Embryonic facial prominence (tissue), 1 donor: ENCODE measurements at regions not wholly inside any gene's neighbourhood (a gene's known extent, or its start where the extent isn't known, plus 50 kb on each side); places are given as distances from the start of the nearest gene placed in this dataset.
"Not testable (repeated sequence)": the region's sequence is repeated elsewhere in the genome, so short reads cannot be mapped to it uniquely, and the experiment has no call there.

Experiments
- DNase-seq: peaks from one replicate; pipeline ENCODE4 v3.0.0-alpha.2; 2016; ENCODE audit errors: extremely low spot score

DNA sequence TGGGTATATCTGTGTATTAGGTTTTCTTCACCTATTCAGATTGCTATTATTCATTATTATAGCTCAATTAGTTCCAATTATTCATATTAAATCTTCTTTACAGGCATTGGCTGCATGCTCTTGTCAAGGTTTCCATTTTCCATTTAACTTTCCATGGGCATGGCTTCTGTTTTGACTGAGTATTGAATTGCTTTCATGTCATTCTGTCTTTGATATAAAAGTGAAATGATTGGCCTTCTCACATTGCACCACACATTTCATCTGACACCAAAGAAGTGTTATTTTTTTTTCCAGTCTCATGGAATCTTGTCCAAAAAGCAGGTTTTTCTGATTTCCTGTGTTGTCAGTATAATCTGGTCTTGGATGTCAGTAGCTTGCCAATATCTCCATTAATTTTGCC lies 1244.3 kb downstream of the RAPGEF2 start:
- DNase-seq, result no peak

DNA sequence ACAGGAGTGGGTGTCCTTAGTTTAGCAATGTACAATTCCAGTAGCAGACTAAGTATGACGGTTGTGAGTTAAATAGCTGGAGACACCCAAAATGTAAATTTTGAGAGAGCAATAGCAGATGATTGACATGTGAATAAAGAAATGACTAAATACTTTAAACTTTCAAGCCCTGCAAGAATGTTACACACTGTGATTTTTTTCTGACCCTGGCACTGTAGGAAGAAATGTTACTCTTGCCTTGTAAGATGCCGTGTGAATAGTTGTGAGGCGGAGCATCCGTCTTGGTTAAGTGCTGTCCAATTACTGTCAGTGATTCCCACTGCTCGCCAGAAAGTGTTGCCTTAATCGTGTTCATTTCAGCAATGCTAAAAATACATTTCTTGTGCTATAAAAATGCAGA lies 1248.1 kb downstream of the RAPGEF2 start:
- DNase-seq, result no peak

GRCh38 chr4:160352637-160353036 lies 1249.8 kb downstream of the RAPGEF2 start:
- DNase-seq, result no peak

- no peak for DNase-seq
These were observed 1250.7 kb downstream of the RAPGEF2 start for GRCh38 chr4:160353548-160353947.

- DNase-seq, result no peak
These were observed 1259.6 kb downstream of the RAPGEF2 start for GRCh38 chr4:160362478-160362877.

- no peak for DNase-seq
These were observed 1261.3 kb downstream of the RAPGEF2 start for GRCh38 chr4:160364217-160364616.

GRCh38 chr4:160364665-160365064 lies 1261.8 kb downstream of the RAPGEF2 start:
- not testable (repeated sequence) for DNase-seq

DNA sequence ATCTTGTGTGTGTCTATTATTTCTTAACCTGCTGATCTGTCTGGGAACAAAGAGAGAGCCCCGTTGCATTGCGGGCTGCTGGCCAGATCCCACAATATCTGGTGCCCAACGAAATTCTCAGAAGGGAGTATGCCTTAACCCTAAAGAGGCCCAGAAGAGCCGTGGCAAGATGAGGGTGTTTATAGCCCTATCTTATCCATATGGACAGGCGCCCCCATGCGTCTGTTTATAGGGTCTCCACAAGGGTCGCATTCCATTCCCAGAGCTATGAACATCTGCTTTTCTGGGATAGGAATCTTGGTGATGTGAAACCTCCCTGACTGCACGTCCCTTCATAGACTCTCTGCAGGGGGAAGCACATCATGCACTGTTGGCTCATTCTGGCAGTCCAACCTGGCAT lies 1262.5 kb downstream of the RAPGEF2 start:
- not testable (repeated sequence) for DNase-seq

- no peak for DNase-seq
These were observed 1267.2 kb downstream of the RAPGEF2 start for GRCh38 chr4:160370046-160370445.

- no peak for DNase-seq
These were observed 1268.6 kb downstream of the RAPGEF2 start for GRCh38 chr4:160371446-160371845.

DNA sequence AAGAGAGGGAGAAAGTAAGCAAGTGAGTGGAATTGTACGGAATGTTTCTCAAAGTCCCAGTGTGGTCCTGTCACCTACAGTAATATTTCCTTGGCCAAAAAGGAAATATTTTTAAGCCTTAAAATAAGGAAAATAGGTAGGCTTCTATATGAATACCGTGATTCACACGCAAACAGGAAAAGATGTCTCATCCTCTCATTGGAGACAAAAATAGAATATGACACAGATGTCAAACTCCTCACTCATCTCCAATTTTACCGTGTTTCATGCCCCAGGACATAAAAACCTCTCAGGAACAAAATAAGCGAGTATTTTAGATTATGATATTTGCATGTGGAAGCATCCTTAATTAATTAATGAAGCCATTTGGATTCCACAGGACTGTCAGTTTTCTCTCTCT lies 1269.5 kb downstream of the RAPGEF2 start:
- no peak for DNase-seq

DNA sequence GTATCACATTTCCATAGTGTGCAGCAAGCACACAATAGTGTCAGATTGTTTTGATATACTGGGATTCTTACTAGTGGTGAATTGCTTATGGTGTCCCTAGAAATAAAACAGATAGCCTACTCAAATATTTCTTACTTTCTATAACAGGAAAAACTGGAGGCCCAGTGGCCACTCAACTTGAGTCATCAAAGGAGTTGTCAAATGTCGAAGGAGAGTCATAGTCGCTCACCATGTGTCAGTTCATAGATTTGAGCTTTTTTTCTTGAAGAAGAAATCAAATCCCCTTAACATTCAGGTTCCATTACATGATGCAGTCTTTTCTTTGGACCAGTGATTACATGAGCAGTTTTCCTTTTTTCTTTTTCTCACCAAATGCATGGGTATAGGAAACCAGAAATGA lies 1271.0 kb downstream of the RAPGEF2 start:
- DNase-seq, result no peak

DNA sequence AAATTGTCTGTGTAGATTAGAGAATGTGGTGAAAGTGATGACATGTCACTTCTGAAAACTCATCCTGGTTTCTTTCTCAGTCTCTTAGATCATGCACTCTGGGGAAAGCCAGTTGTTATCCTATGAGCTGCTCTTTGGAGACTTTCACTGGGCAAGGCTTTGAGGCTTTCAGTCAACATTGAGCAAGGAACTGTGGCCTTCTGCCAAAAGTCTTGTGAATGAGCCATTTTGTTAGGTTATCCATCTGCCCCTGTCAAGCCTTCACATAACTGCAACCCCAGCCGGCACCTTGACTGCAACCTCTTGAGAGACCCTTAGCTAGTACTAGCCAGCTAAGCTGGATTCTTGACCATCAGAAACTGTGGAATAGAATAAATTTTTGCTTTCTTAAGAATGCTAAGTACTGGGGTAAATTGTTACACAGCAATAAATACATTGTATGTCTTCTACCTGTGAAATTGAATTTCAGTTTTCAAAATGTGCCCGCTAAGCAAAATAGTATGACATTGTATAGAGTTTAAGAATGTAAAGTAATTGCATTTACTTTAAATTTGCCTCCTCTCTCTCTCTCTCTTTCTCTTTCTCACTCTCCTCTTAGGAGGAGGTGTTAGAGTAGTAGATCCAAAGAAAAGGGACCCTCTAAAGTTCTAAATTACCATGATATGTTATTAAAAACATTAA lies 1273.0 kb downstream of the RAPGEF2 start:
- no peak for DNase-seq

DNA sequence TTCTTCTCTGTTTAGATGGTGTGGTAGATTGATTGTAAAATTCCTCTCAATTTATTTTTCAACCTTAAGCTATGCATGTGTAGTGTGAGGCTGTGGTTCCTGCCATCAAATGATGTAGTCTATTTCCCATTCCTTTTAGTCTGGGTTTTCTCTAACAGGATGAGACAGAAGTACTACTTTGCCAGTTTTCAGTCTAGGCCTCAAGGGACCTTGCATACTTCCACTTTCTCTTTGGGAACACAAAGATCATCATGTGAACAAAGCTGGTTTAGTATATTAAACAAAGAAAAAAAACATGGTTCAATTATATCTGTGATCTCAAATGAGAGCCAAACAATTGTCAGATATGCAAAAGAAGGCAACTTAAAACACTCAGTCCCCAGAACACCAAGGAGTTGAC lies 1284.0 kb downstream of the RAPGEF2 start:
- no peak for DNase-seq

- no peak for DNase-seq
These were observed 1296.9 kb downstream of the RAPGEF2 start for GRCh38 chr4:160399826-160400225.

GRCh38 chr4:160403081-160403480 lies 1300.2 kb downstream of the RAPGEF2 start:
- no peak for DNase-seq

DNA sequence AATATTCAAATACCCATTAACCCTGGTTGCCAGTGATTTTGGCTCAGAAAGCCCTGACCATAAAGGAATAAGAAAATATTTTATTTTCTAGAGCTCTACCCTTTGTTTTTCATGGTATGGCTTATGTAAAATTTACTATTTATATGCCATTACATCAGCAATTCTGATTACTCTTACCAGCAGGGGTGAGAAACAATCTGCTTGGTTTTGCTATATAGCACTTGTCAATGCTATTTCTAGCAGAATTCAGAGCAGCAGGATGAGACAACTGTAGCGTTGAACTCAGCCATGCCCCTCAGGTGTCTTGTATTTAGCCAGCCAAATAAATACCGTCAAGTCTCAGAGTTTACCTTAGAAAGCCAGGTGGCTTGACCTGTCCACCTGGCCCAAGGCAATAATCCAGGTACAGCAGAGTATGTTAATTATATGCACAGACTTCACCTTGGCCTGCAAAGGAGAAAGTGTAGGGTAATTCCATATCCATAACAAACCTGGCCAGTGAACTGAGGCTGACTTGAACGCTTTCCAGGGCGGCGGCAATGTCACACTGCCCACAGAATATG lies 1303.5 kb downstream of the RAPGEF2 start:
- DNase-seq, result no peak

GRCh38 chr4:160414496-160414895 lies 1311.6 kb downstream of the RAPGEF2 start:
- DNase-seq, result no peak

- no peak for DNase-seq
These were observed 1321.1 kb downstream of the RAPGEF2 start for GRCh38 chr4:160423879-160424451.

- DNase-seq, result no peak
These were observed 1323.4 kb downstream of the RAPGEF2 start for GRCh38 chr4:160426233-160426632.

GRCh38 chr4:160450876-160451275 lies 1348.0 kb downstream of the RAPGEF2 start:
- no peak for DNase-seq

DNA sequence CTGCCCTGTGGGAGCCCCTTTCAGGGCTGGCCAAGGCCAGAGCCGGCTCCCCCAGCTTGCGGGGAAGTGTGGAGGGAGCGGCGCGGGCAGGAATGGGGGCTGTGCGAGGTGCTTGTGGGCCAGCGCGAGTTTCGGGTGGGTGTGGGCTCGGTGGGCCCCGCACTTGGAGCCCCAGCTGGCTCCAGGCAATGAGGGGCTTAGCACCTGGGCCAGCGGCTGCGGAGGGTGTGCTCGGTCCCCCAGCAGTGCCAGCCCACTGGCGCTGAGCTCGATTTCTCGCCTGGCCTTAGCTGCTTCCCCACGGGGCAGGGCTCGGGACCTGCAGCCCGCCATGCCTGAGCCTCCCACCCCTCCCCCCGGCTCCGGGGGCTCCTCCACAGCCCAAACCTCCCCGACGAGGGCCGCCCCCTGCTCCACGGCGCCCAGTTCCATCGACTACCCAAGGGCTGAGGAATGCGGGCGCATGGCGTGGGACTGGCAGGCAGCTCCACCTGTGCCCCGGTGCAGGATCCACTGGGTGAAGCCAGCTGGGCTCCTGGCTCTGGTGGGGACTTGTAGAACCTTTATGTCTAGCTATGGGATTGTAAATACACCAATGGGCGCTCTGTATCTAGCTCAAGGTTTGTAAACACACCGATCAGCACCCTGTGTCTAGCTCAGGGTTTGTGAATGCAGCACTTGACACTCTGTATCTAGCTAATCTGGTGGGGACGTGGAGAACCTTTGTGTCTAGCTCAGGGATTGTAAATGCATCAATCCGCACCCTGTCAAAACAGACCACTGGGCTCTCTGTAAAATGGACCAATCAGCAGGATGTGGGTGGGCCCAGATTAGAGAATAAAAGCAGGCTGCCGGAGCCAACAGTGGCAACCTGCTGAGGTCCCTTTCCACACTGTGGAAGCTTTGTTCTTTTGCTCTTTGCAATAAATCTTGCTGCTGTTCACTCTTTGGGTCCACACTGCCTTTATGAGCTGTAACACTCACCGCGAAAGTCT lies 1379.1 kb downstream of the RAPGEF2 start:
- DNase-seq, result not testable (repeated sequence)
